GM19240 (cell line): ENCODE measurements at regions not wholly inside any gene's neighbourhood (a gene's known extent, or its start where the extent isn't known, plus 50 kb on each side); places are given as distances from the start of the nearest gene placed in this dataset.

Experiments
- DNase-seq: peaks from one replicate; pipeline ENCODE4 v3.0.0; 2011; ENCODE audit warnings: low spot score; ENCODE audit not compliant: insufficient read length

DNA sequence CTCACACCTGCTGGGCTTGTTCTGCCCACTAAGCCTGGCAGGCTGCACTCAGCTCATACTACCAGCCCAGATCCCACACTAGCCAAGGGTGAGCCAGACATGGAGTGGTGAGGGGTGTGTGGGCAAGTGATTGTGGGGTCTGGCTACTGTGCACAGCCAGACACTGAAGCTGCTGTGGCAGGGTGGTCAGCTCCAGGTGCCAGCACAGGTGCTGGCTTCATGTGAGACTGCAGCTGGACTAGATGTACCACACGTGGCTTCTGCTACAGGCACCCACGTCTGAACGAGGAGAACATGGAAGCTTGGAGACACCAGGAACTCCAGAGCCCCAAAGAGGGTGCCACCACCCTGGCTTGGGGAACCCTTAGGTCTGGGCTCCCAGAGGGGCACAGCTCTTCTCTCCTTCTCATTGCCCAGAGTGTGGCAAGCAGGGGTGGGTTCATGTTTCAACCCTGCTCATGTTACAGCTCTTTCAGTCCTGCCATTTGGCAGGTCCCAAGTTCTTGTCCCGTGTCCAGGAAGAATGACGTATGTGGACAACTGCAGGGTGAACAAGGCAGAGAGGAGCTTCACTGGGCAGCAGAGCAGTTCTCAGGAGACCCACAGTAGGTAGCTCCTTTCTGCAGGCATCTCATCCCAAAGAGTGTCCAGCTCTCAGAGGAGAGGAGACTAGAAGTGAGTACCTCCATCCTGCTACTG lies 1624.2 kb upstream of the TMEFF2 start:
- no peak for DNase-seq

DNA sequence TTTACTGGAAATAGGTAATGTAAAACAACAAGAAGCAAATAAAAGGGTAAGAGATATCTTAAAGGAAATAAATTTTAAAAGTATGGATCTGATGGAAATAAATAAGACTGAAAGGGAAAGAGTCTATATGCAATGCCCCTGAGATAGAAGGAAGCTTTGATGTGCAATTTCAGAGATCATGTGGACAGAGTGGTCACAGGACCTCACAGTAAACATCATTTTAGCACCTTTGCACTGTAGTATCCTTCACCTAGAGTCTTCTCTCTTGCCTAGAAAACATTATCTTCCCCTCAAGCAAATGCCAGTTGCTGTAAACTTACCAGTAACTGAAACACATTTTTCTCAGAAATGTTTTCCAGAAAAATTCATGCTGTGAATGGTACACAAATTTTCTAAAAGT lies 1621.3 kb upstream of the TMEFF2 start:
- DNase-seq = no peak

DNA sequence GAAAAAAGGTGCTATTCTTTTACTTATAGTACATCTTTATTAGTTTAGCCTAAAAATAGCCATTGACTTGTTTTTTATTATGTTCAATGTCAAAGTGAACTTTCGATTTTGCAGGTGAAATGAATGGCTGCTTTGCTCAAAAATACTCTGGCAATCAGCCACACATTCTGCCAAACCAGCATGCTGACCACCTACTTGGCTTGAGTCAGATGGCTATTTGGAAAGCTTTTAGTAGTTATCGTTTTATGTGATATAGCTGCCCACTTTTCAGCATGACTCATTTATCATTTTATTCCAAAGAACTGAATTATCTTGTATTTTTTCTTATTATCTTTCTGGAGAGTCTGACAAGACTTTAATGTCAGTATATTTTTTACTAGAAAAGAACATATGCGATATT lies 1615.8 kb upstream of the TMEFF2 start:
- no peak for DNase-seq

DNA sequence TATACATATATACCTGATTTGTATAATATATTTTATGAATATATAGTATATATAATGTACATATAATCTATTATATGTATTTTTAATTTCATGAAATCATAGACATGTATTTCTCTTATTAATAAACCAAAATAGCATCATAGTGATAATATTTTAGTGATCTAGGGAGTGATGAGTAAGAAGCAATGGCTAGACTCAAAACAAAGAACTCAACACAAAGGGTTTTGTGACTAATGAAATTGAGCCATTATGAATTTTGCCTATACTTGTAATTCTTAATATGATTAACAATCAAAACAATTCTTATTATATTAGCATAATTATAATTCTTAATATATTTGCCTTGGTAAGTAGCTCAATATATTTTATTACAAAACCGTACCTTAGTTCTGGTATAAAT lies 1614.1 kb upstream of the TMEFF2 start:
- DNase-seq = no peak

DNA sequence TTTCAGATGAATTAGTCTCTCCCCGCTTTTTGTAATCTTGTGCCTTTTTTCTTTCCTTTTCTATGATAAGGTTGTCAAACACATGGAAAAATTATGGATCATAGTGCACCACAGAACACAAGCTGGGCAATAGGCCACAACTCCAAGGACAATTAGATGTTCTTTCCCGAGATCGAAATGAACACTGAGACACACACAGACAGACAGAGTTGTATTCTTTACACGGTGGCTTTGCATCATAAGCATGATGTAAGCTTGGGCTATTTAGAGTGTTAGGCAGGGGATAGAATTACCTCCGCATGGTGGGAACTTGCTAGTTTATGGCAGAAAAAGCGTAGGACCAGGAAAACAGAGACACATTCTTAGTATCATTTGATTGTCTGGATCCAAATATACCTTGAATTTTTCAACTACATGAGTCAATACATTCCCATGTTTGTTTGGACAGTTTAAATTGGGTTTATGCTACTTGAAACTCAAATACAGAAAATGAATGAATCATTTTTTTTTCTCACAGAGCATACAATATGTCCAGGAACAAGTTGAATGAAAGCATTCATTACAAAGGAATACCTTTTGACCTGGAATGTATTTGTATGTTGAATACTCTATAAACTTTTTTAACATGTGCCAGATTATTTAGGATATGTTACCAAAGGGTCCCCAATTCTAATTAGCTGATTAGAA lies 1611.5 kb upstream of the TMEFF2 start:
- no peak for DNase-seq

DNA sequence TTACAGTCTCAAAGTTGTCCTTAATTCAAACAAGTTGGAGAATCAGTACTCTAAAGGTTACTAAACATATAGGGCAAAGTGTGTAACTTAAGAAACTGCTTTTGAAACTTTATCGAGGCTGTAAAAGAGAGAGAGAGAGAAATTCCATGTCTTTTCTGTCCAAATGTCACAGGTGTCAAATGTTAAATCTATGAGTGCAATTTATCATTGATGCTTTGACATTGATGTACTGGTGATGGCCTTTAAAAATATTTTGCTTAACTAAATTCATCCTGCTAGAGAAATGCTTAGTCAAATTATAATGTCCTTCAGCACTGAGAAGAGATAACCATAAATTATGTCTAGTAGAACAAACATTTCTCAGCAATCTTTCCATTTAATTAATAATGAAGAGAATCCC lies 1602.1 kb upstream of the TMEFF2 start:
- no peak for DNase-seq

DNA sequence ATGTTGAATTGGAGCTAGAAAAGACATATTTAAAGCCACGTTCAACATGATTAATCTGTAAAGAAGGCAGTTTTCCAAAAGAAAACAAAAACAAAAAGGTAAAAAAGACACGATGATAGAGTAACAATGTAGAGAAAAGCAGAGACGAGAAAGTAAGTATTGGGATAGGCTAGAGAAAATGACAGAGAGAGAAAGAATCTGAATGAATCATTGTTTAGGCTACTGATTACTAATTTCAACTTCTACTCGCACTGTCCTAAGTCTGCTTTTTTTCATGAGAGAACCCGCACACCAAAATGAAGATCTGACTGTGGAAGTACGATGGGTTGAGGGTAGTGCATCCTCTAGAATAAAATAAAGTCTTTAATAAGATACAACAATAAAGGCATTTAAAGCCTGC lies 1599.2 kb upstream of the TMEFF2 start:
- no peak for DNase-seq

DNA sequence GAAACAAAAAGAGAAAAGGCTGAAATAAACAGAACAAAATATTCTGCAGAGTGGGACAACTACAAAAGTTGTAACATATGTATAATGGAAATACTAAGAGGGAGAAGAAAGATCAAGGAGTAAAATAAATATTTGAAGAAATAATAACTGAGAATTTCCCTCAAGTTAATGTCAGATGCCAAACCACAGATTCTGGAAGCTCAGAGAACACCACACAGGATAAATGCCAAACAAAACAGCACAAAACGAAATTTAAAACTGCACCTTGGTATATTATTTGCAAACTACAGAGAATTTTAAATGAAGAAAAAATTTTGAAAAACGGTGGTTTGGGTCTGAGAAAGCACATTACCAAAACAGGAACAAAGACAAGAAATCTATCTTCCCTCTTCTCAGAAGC lies 1588.9 kb upstream of the TMEFF2 start:
- DNase-seq = no peak

DNA sequence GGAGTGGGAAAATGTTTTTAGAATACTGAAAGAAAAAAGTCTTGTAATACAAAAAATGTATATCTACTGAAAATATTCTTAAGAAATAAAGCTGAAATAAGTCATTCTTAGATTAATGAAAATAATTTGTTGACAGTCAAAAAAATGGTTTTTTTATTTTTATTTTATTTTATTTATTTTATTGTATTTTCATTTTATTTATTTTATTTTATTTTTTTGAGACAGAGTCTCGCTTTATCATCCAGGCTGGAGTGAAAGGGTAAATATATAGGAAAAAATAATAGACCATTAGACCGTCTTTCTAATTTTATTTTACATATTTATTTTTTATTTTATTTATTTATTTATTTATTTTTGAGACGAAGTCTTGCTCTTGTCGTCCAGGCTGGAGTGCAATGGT lies 1583.6 kb upstream of the TMEFF2 start:
- no peak for DNase-seq

DNA sequence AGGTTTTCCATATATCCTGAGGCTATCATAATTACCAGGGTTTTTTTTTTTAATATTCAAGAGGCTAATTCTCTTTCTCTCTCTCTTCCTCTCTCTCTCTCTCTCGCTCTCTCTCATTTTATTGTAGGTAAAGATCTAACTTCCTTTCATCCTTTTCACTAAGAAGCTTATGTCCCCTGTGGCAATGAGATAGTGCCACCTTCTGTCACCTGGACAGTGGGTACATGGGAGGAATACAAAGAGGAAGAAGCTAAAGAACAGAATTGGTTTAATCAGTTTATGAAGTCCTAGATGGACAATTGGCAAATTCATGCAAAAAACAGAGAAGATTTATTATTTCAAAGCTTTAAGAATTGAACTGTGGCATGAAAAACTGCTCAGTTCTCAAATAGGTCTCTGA lies 1582.3 kb upstream of the TMEFF2 start:
- DNase-seq = no peak

DNA sequence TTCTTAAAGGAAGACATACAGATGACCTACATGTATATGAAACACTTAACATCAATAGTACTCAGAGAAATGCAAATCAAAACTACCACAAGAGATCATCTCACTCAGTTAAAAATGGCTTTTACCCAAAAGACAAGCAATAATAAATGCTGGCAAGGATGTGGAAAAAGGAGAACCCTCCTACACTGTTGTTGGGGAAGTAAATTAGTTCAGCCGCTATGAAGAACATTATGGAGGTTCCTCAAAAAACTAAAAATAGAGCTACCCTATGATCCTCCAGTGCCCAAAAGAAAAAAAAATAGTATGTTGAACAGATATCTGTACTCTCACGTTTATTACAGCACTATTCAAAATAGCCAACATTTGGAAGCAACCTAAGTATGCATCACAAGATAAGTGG lies 1579.4 kb upstream of the TMEFF2 start:
- no peak for DNase-seq

DNA sequence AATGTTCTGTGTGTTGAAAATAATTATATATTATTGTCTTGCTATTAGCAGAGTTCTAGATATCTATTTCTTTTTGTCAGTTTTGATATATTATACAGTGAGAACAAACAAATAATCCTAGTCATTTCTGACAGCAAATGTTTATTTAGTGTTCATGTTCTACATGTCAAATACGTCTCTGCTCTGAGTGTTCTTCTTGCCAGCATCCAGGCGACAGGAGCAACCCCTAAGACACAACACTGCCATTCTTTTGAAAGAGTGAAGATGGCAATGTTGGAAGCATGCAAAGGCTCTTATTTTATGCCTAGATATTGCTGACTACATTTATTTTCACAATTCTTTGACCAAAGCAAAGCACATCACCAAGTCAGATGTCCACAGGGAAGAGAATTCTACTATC lies 1556.6 kb upstream of the TMEFF2 start:
- DNase-seq = no peak

DNA sequence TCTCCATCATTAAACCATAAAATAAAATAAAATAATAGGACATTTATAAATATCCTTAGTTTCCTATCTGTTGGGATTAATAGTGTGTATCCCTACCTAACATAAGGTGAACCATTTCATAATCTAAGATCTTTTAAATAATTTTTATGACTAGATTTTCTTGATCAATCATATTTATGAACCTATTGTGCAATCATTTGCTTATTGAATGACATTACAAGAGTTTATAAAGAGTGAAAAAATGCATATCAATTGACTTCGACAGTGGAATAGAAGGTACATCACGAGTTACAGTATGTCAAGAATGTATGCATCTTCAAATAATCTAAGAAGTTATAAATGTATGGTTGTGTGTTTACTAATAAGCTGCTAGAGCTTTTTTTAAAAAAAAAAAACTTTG lies 1554.8 kb upstream of the TMEFF2 start:
- DNase-seq = no peak

DNA sequence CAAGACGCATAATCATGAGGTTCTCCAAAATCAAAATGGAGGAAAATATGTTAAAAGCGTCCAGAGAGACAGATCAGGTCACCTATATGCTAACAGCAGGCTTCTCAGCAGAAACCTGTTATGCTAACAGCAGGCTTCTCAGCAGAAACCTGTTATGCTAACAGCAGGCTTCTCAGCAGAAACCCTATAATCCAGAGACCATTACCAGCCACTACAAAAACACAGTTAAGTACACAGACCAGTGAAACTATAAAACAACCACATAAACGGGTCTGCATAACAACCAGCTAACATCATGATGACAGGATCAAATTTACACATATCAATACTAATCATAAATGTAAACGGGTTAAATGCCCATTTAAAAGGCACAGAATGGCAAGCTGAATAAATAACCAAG lies 1548.4 kb upstream of the TMEFF2 start:
- no peak for DNase-seq

DNA sequence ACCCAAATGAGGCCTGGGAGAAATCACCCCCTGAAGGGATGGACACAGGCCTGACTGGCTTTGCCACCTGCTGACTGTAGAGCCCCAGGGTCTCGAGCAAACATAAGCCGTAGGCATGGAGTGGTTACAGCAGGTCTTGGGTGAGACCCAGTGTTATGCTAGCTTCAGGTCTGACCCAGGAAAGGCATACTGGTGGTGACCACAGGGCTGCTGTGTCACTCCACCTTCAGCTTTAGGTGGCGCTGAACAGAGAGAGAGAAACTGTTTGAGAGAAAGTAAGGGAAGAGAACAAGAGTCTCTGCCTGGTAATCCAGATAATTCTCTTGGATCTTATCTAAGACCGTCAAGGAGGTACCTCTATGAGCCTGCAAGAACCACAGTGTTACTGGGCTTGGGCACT lies 1544.2 kb upstream of the TMEFF2 start:
- DNase-seq = no peak

DNA sequence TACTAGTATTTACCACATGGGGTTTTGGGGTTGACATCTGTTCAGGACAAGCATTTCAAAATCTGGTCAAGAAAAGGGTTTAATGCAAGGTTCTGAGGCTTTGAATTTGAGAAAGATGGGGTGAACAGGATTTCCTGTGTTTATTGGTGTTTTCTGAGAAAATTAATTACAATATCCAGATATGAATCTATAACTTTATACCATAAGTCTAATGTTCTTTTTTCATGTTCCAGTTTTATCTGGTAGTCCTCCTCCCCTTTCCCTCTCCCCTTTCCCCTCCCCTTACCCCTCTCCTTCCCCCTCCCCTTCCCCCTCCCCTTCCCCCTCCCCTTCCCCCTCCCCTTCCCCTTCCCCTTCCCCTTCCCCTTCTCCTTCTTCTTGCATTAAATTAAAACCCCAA lies 1518.2 kb upstream of the TMEFF2 start:
- DNase-seq = no peak

DNA sequence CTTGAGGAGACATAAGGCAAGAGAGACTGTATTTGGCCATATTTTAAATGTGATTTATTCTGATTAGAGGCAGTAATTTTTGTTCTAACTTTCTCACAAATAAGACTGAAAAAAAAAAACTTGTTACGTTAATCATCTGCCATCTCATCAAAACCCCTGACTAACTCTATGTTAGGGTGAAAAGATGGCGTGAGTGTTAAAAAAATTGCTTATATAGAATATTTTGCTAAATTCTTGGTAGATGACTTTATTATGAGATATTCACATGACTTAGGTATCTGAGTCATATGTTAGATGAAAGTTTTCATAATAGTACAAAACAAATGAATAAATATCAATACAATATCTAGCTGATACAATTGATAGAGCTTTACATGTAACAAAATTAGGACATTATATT lies 1508.7 kb upstream of the TMEFF2 start:
- DNase-seq = no peak

DNA sequence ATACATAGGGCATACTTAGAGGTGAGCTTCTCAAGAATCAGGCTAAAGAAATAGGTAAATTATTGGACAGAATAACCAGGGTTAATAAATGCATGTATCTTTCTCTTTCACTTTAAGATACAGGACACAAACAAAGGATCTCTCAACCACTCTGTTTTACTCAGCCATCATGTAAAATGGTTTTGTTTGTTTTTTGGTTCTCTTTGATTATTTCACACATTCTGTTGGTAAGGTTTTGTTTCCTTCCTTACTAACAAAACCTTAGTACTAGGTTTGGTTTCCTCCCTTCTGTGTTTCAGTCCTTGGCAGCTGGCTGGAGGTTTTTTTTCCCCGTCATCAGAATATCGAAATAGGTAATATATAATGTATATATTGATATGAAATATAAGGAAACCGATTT lies 1506.8 kb upstream of the TMEFF2 start:
- no peak for DNase-seq

DNA sequence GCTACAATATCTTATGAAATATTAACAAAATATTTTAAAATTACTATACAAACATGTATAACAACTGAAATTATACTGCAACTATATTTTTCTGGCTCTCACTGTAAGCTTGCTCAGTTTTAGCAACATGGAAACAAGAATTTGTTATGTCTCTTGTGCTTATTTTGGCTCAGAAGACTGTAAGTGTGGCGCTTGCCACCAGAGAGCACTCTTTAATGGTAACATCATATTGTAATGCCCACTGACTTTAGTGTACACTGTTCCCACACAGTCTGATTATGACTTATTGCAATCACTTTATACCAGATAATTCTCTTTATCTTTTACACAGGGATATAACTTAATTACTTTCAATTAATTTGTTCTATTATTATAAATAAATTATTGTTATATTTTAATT lies 1500.6 kb upstream of the TMEFF2 start:
- no peak for DNase-seq

DNA sequence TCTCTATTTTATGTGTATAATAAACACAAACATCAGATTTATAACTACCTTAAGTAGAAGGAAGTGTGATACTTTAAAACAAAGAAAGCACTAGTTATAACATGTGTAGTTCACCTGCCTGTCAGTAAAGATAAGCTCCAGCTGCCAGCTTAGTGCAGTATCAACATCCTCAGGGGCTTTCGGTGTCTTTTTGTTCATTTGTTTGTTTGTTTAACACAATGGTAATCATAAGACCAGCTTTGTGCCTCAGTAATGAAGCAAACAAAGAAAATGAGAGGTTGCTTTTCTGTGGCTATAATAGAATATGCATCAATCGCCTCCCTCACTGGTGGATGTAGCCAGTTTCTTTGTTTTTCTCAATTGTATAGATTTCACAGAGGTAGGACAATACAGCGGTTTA lies 1499.0 kb upstream of the TMEFF2 start:
- DNase-seq = no peak

DNA sequence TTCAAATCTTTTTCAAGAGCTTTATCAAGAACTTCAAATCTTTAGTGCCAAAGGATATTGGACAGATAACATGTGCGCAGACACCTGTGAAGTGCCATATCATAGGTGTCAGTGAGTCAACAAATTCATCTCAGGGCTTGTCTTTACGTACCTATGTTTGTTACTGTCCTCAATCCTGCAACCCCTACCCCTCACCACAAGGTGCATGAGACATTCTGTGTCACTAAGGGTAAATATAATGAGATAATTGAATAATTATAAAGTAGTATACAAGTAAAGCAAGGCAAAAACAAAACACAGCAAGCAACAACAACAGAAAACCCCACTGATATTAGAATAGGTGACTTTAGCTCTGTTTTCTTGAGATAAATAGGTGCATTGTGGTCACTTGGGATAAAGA lies 1495.8 kb upstream of the TMEFF2 start:
- DNase-seq = no peak

DNA sequence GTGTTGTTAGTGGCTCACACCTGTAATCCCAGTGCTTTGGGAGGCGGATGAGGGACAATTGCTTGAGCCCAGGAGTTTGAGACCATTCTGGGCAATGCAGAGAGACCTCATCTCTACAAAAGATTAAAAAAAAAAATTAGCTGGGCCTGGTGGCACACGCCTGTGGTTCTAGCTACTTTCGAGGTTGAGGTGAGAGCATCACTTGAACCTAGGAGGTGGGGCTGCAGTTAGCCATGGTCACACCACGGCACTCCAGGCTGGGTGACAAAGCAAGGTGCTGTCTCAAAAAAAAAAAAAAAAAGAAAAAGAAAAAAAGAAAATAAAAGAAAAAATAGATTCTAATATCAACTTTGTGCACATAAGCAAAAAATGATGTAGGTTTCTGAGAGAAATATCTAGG lies 1492.5 kb upstream of the TMEFF2 start:
- no peak for DNase-seq

DNA sequence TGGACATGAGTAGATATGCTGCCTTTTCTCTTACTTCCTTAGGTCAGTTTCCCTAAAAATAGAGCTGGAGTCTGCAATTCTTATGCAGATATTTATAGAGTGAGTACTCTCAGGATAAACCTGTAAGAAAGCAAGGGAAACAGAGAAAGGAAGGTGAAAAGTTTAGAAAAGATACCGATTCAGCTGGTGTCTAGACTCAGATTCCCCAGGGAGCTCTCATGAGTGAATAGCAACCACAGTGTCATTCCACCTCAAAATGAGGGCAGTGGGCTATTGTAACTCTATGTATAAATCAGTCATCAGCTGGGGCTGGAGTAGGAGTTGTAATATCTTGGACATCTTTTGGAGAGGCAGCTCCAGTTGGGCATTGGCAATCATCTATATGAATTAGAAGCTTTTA lies 1485.1 kb upstream of the TMEFF2 start:
- DNase-seq = no peak

DNA sequence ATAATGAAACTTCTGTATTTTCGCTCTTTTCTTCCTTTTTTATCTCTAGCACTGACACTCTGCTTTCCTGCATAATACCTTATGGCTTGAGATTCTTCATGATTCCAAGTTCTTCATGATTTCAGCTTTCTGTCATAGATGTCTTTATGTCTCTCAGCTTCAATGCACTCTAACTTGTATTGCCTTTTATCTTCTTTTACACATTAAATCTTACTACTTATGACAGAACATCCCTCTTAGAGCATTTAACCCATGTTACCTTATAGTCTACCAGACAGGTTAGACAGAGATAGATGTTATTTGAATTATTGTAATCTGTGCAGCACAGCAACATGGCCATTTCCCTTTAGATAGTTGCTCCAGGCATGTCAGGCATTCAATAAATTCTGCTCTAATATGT lies 1475.7 kb upstream of the TMEFF2 start:
- DNase-seq = no peak
